IPS-15b (cell line): ENCODE measurements at regions not wholly inside any gene's neighbourhood (a gene's known extent, or its start where the extent isn't known, plus 50 kb on each side); places are given as distances from the start of the nearest gene placed in this dataset.
"Not testable (repeated sequence)": the region's sequence is repeated elsewhere in the genome, so short reads cannot be mapped to it uniquely, and the experiment has no call there.

Source experiments
- H3K27me3 ChIP-seq: one replicate; pipeline ENCODE4 v1.6.1; 2013; ENCODE audit warnings: low read length; ENCODE audit not compliant: control insufficient read depth, insufficient read depth
- H3K36me3 ChIP-seq: one replicate; pipeline ENCODE4 v1.6.1; 2013; ENCODE audit warnings: low read length; ENCODE audit not compliant: control insufficient read depth, insufficient read depth
- H3K4me1 ChIP-seq: one replicate; pipeline ENCODE4 v1.6.1; 2013; ENCODE audit warnings: mild to moderate bottlenecking, low read length; ENCODE audit not compliant: control insufficient read depth, insufficient read depth
- H3K4me3 ChIP-seq: one replicate; pipeline ENCODE4 v1.5.1; 2013; ENCODE audit warnings: low read depth, low read length
- H3K9ac ChIP-seq: one replicate; pipeline ENCODE4 v1.6.1; 2013; ENCODE audit warnings: low read depth, mild to moderate bottlenecking, low read length
- H3K9me3 ChIP-seq: one replicate; pipeline ENCODE4 v1.6.1; 2013; ENCODE audit warnings: mild to moderate bottlenecking, low read length; ENCODE audit not compliant: control insufficient read depth, insufficient read depth

DNA sequence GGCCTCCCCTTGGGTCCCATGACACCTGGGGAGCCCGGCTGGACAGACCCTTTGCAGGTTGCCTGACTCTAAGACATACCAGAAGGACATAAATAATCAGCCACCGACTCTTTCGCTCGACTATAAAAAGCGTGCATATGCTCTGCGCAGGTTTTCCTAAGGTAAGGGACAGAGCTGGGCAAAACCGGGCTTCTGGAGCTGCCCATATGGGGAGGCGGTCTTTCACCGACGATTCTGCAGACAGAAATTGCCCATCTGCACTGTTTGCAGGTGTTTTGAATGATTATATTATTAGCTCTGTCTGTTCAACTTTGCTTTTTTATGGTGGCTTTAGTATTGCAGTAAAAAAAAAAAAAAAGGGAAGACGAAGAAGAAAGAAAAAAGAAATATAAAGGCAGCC, 347.2 kb downstream of the TSHZ3 start:
- Histone ChIP-seq H3K4me3 (no peak overlapping the region), H3K4me1 (no peaks in the 10 kb centered on the region), H3K27me3 (no peaks in the 10 kb centered on the region), H3K9ac (no peak overlapping the region), H3K36me3 (no peaks in the 10 kb centered on the region), H3K9me3 (no peaks in the 10 kb centered on the region)

DNA sequence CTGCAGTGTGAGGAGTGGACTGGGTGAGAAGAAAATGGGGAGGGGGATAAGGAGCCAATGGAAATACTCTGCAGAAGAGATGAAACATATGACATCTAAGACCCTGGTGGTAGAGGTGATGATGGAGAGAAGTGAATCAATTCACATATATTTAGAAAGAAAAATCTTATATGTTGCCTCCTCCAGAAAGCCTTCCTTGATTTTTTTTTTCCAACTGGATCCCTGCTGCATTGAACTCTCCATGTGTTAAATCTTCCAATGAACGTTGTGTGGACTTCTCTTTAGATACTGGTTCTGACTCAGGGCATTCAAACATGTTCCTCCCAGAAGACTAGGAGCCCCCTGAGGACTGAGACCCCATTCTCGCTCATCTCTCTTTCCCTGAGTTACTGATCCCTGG, 348.3 kb downstream of the TSHZ3 start:
- H3K9me3 ChIP-seq = no peaks in the 10 kb centered on the region
- no peaks in the 10 kb centered on the region for H3K36me3 ChIP-seq
- H3K9ac ChIP-seq = no peak overlapping the region
- no peak overlapping the region for H3K4me3 ChIP-seq
- H3K27me3 ChIP-seq = no peaks in the 10 kb centered on the region
- H3K4me1 ChIP-seq = no peaks in the 10 kb centered on the region

DNA sequence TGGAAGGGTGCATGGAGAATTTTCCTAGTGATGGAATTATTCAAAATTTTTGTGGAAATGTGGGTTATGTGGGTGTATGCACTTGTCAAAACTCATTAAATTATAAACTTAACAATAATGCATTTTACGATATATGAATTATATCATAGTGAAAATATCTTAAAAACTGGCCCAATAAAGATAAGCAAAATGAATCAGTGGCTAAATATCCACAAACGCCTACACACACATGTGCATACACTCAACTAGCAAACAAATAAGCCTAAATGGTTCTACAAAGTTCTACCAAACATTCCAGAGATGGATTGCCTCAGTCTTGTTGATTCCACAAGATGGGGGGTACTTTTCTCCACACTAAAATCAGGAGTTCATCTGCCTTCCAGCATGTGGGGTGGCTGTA, 349.5 kb downstream of the TSHZ3 start:
- Histone ChIP-seq H3K4me3 (no peak overlapping the region), H3K4me1 (no peaks in the 10 kb centered on the region), H3K27me3 (no peaks in the 10 kb centered on the region), H3K36me3 (no peaks in the 10 kb centered on the region), H3K9me3 (no peaks in the 10 kb centered on the region), H3K9ac (no peak overlapping the region)

DNA sequence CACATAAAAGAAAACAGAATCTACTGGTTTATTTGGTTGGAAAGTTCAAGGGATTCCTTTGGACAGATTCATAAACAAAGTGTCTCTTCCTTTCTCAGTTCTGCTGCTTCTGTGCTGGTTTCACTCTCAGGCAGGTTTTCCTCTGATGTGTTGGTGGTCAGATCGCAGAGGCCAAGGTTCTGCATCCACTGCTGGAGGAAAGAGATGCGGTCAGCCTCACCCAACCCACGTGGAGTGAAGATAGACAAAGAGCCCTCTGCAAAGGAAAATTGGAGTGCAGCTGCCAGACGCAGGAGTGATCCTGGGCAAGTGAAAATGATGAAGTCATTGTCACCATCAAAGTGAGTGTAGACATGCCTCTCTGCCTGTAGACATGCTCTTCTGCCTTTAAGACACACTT, 352.0 kb downstream of the TSHZ3 start:
- no peak overlapping the region for H3K9ac ChIP-seq
- no peaks in the 10 kb centered on the region for H3K36me3 ChIP-seq

DNA sequence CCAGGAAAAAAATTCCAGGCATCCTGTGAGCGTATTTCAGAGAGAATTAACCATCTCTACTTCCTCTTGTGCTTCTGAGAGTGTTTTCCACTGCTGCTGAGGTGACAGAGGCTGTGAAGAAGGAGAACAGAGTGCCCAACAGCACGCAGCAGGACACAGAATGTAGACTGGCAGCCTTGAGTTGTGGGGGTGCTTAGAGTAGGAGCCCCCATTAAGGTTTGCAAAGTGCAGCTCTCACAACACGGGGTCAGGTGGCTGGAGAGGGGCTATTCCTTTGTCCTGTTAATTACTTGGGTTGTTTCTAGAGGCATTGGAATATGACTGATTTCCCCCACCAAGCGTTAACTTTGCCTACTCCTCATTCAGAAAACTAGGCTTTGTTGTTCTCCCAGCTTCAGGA, 370.6 kb downstream of the TSHZ3 start:
- Histone ChIP-seq H3K4me3 (no peak overlapping the region), H3K36me3 (no peaks in the 10 kb centered on the region), H3K27me3 (no peaks in the 10 kb centered on the region), H3K9ac (no peak overlapping the region), H3K9me3 (no peaks in the 10 kb centered on the region), H3K4me1 (peaks cover 11% of the 10 kb centered on the region)

More for the DNA sequence above, 352.0 kb downstream of the TSHZ3 start:
- no peak overlapping the region for H3K4me3 ChIP-seq
- H3K4me1 ChIP-seq = no peaks in the 10 kb centered on the region
- H3K27me3 ChIP-seq = no peaks in the 10 kb centered on the region
- no peaks in the 10 kb centered on the region for H3K9me3 ChIP-seq

DNA sequence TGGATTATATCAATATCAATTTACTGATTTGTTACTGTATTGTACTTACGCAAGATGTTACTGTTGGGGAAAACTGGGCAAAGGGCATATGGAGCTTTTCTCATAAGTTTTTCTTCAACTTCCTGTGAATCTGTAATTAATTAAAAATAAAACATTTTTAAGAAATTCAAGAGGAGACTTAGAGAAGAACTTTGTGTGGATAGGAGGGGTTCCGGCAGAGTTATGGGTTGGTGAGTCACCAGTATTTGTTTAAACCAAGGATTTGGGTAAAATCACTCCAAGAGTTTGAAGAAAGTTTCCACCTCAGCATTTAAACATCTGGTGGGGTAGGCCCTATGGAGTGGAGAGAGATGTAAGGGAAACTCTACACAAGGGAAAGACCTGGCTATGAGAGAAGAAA, 379.6 kb downstream of the TSHZ3 start:
- Histone ChIP-seq H3K4me3 (no peak overlapping the region), H3K36me3 (no peaks in the 10 kb centered on the region), H3K9me3 (no peaks in the 10 kb centered on the region), H3K4me1 (no peaks in the 10 kb centered on the region), H3K27me3 (no peaks in the 10 kb centered on the region), H3K9ac (no peak overlapping the region)

DNA sequence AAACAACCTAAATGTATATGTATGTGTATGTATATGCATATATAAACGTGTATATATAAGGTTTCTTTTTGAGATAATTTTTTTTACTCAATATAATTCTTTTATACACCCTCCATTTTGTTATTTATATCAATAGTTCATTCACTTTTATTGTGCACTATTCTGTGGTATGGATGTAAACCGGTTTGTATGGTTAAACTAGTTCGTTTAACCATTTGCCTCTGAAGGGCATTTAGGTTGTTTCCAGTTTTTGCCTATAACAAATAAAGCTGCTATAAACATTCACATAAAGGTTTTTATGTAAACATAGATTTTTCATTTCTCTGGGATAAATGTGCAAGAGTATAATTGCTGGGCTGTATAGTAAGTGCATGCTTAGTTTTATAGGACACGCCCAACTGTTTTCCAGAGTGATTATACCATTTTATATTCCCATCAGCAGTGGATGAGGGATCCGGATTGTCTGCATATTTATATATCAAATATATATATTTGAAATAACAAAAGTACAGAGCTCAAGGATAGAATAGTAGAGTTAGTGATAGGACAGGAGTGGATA, 380.3 kb downstream of the TSHZ3 start:
- Histone ChIP-seq H3K4me3 (no peak overlapping the region), H3K27me3 (no peaks in the 10 kb centered on the region), H3K9me3 (no peaks in the 10 kb centered on the region), H3K36me3 (no peaks in the 10 kb centered on the region), H3K4me1 (no peaks in the 10 kb centered on the region), H3K9ac (no peak overlapping the region)

DNA sequence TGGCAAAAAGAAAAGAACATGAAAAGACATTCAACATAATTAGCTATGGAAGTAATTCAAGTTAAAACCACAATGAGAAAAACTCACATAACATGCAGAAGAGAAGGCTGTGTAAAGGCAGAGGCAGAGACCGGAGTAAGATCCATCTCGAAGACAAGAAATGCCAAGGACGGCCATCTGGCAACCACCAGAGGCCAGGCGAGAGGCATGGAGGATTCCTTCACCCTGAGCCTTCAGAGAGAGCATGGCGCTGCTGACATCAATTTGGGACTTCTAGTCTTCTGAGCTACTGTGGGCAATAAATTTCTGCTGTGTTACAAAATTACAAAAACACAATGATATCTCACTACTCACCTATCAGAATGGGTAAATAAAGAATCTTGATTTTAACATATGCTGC, 381.0 kb downstream of the TSHZ3 start:
- no peak overlapping the region for H3K9ac ChIP-seq
- no peaks in the 10 kb centered on the region for H3K36me3 ChIP-seq
- H3K4me3 ChIP-seq = no peak overlapping the region
- H3K4me1 ChIP-seq = no peaks in the 10 kb centered on the region
- no peaks in the 10 kb centered on the region for H3K9me3 ChIP-seq
- no peaks in the 10 kb centered on the region for H3K27me3 ChIP-seq

DNA sequence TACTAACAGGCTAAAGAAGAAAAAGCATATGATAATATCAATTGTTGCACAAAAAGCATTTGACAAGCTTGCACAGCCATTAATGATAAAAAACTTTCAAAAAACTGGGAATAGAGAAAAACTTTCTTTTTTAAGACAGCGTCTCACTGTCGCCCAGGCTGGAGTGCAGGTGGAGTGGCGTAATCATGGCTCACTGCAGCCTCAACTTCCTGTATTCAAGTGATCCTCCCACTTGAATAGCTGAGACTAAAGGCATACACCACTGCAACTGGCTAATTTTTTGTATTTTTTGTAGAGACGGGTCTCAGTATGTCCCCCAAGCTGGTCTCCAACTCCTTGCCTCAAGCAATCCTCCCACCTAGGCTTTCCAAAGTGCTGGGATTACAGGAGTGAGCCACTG, 382.8 kb downstream of the TSHZ3 start:
- Histone ChIP-seq H3K27me3 (no peaks in the 10 kb centered on the region), H3K36me3 (no peaks in the 10 kb centered on the region), H3K4me3 (no peak overlapping the region), H3K4me1 (no peaks in the 10 kb centered on the region), H3K9ac (no peak overlapping the region), H3K9me3 (no peaks in the 10 kb centered on the region)

DNA sequence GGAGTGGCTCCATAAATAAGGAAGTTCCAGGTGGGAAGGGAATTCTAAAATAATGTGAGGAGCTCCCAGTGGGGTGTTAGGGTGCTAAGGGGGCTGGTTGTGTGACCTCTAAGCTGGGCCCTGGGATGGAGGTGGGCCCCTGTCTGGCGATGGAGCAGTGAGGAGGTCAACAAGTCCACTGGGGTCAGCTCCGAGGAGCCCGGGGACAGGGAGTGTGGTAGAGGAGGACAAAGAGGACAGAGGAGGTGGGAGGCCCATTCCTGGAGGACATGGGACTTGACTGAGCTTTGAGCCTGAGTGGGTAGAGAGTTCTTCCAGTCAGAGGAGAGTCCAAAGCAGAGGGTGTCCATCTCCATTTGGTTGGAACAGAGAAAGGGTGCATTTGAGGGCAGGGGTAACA, 390.2 kb downstream of the TSHZ3 start:
- Histone ChIP-seq H3K36me3 (no peaks in the 10 kb centered on the region), H3K4me3 (no peak overlapping the region), H3K4me1 (no peaks in the 10 kb centered on the region), H3K9me3 (no peaks in the 10 kb centered on the region), H3K27me3 (no peaks in the 10 kb centered on the region), H3K9ac (no peak overlapping the region)

DNA sequence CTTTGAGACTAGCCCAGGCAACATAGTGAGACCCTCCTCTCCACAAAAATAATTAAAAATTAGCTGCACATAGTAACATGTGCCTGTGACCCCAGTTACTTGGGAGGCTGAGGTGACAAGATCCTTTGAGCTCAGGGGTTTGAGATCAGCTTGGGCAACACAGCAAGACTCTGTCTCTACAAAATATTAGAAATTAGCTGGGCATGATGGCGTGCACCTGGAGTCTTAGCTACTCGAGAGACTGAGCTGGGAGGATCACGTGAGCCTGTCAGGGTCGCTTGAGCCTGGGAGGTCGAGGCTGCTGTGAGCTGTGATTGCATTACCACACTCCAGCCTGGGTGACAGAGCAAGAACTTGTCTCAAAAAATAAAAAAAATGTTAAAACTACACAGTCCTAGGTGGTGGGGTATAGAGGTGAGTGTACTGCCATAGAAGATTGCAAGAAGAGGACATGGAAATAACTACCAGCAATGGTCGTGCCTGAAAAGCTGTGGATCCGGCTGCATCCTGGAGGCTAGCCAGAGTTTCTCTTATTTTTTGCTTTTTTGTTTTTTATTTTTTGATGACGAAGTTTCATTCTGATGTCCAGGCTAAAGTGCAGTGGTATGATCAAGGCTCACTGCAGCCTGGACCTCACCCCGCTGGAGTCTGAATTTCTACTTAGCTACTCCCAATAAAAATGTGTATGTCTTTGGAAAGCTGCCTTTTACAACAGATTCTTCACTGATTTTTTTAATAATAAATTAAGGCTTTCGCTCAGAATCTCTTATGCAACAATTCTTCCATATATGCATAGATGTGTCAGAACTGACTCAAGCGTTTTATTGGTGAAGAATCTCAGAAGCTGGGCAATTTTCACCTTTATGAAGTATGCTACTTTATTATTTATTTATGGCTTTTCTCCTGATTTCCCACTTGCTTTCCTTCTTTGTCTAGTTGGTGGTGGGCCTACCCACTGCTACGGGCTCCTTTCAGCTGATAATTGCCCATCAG, 393.8 kb downstream of the TSHZ3 start:
- Histone ChIP-seq H3K9me3 (no peaks in the 10 kb centered on the region), H3K36me3 (no peaks in the 10 kb centered on the region), H3K4me3 (no peak overlapping the region), H3K4me1 (peaks cover 4% of the 10 kb centered on the region), H3K27me3 (no peaks in the 10 kb centered on the region), H3K9ac (no peak overlapping the region)

DNA sequence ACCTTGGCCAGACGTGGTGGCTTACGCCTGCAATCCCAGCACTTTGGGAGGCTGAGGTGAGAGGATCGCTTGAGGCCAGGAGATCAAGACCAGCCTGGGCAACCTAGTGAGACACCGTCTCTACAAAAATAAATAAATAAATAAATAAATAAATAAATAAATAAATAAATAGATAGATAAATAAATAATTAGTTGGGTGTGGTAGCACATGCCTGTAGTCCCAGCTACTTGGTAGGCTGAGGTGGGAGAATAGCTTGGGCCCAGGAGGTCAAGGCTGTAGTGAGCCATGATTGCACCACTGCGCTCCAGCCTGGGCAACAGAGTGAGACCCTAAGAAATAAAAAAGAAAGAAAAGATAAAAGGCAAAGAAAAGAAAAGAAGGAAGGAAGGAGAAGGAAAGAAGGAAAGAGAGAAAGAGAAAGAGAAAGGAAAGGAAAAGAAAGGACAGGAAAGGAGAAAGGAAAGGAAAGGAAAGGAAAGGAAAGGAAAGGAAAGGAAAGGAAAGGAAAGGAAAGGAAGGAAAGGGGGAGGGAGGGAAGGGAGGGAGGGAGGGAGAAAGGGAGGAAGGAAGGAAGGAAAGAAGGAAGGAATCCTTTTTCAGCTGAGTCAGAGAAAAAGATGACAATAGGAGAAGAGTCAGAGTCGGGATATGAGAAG, 404.8 kb downstream of the TSHZ3 start:
- H3K4me3 ChIP-seq, H3K4me1 ChIP-seq, H3K27me3 ChIP-seq, H3K36me3 ChIP-seq, H3K9ac ChIP-seq, H3K9me3 ChIP-seq: not testable (repeated sequence)
